Testis (tissue), 2 donors: ENCODE measurements at regions not wholly inside any gene's neighbourhood (a gene's known extent, or its start where the extent isn't known, plus 50 kb on each side); places are given as distances from the start of the nearest gene placed in this dataset.

Experiments used
- CTCF ChIP-seq, 3 experiments: fragments of 450-650 bp in 2 of 3; fragments of 200-600 bp in 1 of 3; sonication (generic) in 1 of 3; IDR thresholded peaks; one replicate each; pipeline ENCODE4 v1.5.1; 2016 to 2019; ENCODE audit warnings: antibody characterized with exemption in 3 of 3, mild to moderate bottlenecking in 2 of 3, moderate library complexity in 1 of 3
- POLR2A ChIP-seq: fragments of 450-650 bp; IDR thresholded peaks from one replicate; pipeline ENCODE4 v1.6.1; 2017; ENCODE audit warnings: antibody characterized with exemption, mild to moderate bottlenecking, moderate library complexity

GRCh38 chr2:41500895-41501294 is 546.9 kb upstream of the PKDCC start:
- no peak for TF ChIP-seq CTCF (IDR thresholded peaks at IDR 0.05)
- no peak for TF ChIP-seq POLR2A
